Muscle of leg (tissue), 3 donors: ENCODE measurements at regions not wholly inside any gene's neighbourhood (a gene's known extent, or its start where the extent isn't known, plus 50 kb on each side); places are given as distances from the start of the nearest gene placed in this dataset.

Experiments used
- DNase-seq: peaks from one replicate; pipeline ENCODE4 v3.0.0; 2013
- H3K27ac ChIP-seq: one replicate; pipeline ENCODE4 v1.5.1; 2013; ENCODE audit warnings: mild to moderate bottlenecking, low read length, control low read depth
- H3K27me3 ChIP-seq: one replicate; pipeline ENCODE4 v1.6.1; 2013; ENCODE audit warnings: low read length; ENCODE audit not compliant: control insufficient read depth, insufficient read depth
- H3K36me3 ChIP-seq: one replicate; pipeline ENCODE4 v1.6.1; 2013; ENCODE audit warnings: low read length; ENCODE audit not compliant: control insufficient read depth, insufficient read depth
- H3K4me1 ChIP-seq: one replicate; pipeline ENCODE4 v1.6.1; 2013; ENCODE audit warnings: low read length; ENCODE audit not compliant: control insufficient read depth, insufficient read depth
- H3K4me3 ChIP-seq: one replicate; pipeline ENCODE4 v1.5.1; 2013; ENCODE audit warnings: low read length, control low read depth
- H3K9me3 ChIP-seq: replicated peaks from 2 replicates; pipeline ENCODE4 v1.6.1; 2013; ENCODE audit warnings: low read depth, low read length; ENCODE audit not compliant: control insufficient read depth
- WGBS: methylation state at CpG from one replicate; pipeline ENCODE4 v1.1.5; 2013; ENCODE audit warnings: missing lambda C conversion rate; ENCODE audit not compliant: insufficient coverage; 5-methylcytosine and 5-hydroxymethylcytosine counted together

GRCh38 chr22:48567213-48567975 is 1260.3 kb downstream of the BRD1 start:
- peaks cover 13% of the 10 kb centered on the region for H3K27me3 ChIP-seq
- no peaks in the 10 kb centered on the region for H3K4me1 ChIP-seq
- WGBS: 66% methylated on average over 8 of the region's 18 CpGs
- no peaks in the 10 kb centered on the region for H3K36me3 ChIP-seq
- H3K9me3 ChIP-seq: peaks cover 3% of the 10 kb centered on the region
- DNase-seq: no peak
- H3K4me3 ChIP-seq: no peak overlapping the region
- no peak overlapping the region for H3K27ac ChIP-seq

- DNase-seq: no peak
- Histone ChIP-seq H3K36me3 (no peaks in the 10 kb centered on the region), H3K9me3 (peaks cover 3% of the 10 kb centered on the region), H3K27me3 (peaks cover 13% of the 10 kb centered on the region), H3K27ac (no peak overlapping the region), H3K4me1 (no peaks in the 10 kb centered on the region), H3K4me3 (no peak overlapping the region)
- 53% methylated on average over 6 of the region's 13 CpGs for WGBS
Observed at GRCh38 chr22:48566741-48567140, 1260.9 kb downstream of the BRD1 start.

GRCh38 chr22:48565901-48566501 is 1261.7 kb downstream of the BRD1 start:
- 91% methylated on average over 3 of the region's 3 CpGs for WGBS
- DNase-seq: no peak
- peaks cover 3% of the 10 kb centered on the region for H3K9me3 ChIP-seq
- no peaks in the 10 kb centered on the region for H3K36me3 ChIP-seq
- no peak overlapping the region for H3K4me3 ChIP-seq
- no peak overlapping the region for H3K27ac ChIP-seq
- no peaks in the 10 kb centered on the region for H3K4me1 ChIP-seq
- H3K27me3 ChIP-seq: peaks cover 13% of the 10 kb centered on the region

GRCh38 chr22:48564995-48565394 is 1262.7 kb downstream of the BRD1 start:
- Histone ChIP-seq H3K4me1 (no peaks in the 10 kb centered on the region), H3K9me3 (no peaks in the 10 kb centered on the region), H3K27me3 (peaks cover 13% of the 10 kb centered on the region), H3K36me3 (no peaks in the 10 kb centered on the region), H3K4me3 (no peak overlapping the region), H3K27ac (no peak overlapping the region)
- WGBS: 82% methylated on average over 9 of the region's 10 CpGs
- no peak for DNase-seq

- peaks cover 13% of the 10 kb centered on the region for H3K27me3 ChIP-seq
- no peak for DNase-seq
- no peak overlapping the region for H3K4me3 ChIP-seq
- no peaks in the 10 kb centered on the region for H3K9me3 ChIP-seq
- H3K36me3 ChIP-seq: no peaks in the 10 kb centered on the region
- H3K27ac ChIP-seq: no peak overlapping the region
- H3K4me1 ChIP-seq: no peaks in the 10 kb centered on the region
- WGBS: 92% methylated on average over 16 of the region's 17 CpGs
Observed at GRCh38 chr22:48563966-48564330, 1263.7 kb downstream of the BRD1 start.

GRCh38 chr22:48563118-48563965 is 1264.3 kb downstream of the BRD1 start:
- Histone ChIP-seq H3K27ac (no peak overlapping the region), H3K36me3 (no peaks in the 10 kb centered on the region), H3K4me3 (no peak overlapping the region), H3K27me3 (peaks cover 9% of the 10 kb centered on the region), H3K4me1 (no peaks in the 10 kb centered on the region), H3K9me3 (no peaks in the 10 kb centered on the region)
- WGBS: 88% methylated on average over 24 of the region's 30 CpGs
- DNase-seq: no peak

GRCh38 chr22:48561676-48562075 is 1266.0 kb downstream of the BRD1 start:
- Histone ChIP-seq H3K36me3 (no peaks in the 10 kb centered on the region), H3K4me3 (no peak overlapping the region), H3K27ac (no peak overlapping the region), H3K9me3 (no peaks in the 10 kb centered on the region), H3K27me3 (peaks cover 3% of the 10 kb centered on the region), H3K4me1 (no peaks in the 10 kb centered on the region)
- WGBS: 88% methylated on average over 11 of the region's 16 CpGs
- no peak for DNase-seq

GRCh38 chr22:48560836-48561235 is 1266.8 kb downstream of the BRD1 start:
- Histone ChIP-seq H3K27me3 (no peaks in the 10 kb centered on the region), H3K4me1 (no peaks in the 10 kb centered on the region), H3K36me3 (no peaks in the 10 kb centered on the region), H3K4me3 (no peak overlapping the region), H3K27ac (no peak overlapping the region), H3K9me3 (no peaks in the 10 kb centered on the region)
- DNase-seq: no peak
- WGBS: 78% methylated on average over 3 of the region's 5 CpGs

GRCh38 chr22:48560389-48560751 is 1267.3 kb downstream of the BRD1 start:
- Histone ChIP-seq H3K9me3 (no peaks in the 10 kb centered on the region), H3K27ac (no peak overlapping the region), H3K36me3 (no peaks in the 10 kb centered on the region), H3K4me3 (no peak overlapping the region), H3K4me1 (no peaks in the 10 kb centered on the region), H3K27me3 (no peaks in the 10 kb centered on the region)
- DNase-seq: no peak
- WGBS: 90% methylated on average over 6 of the region's 9 CpGs

GRCh38 chr22:48559647-48560388 is 1267.9 kb downstream of the BRD1 start:
- Histone ChIP-seq H3K27ac (no peak overlapping the region), H3K27me3 (no peaks in the 10 kb centered on the region), H3K4me1 (no peaks in the 10 kb centered on the region), H3K9me3 (no peaks in the 10 kb centered on the region), H3K4me3 (no peak overlapping the region), H3K36me3 (no peaks in the 10 kb centered on the region)
- WGBS: 76% methylated on average over 26 of the region's 38 CpGs
- DNase-seq: no peak
